ENCODE measurements at regions not wholly inside any gene's neighbourhood (a gene's known extent, or its start where the extent isn't known, plus 50 kb on each side); places are given as distances from the start of the nearest gene placed in this dataset.

- TF ChIP-seq CTCF (optimal IDR thresholded peaks at IDR 0.05 in 1 of 3, IDR thresholded peaks at IDR 0.05 in 1 of 3, conservative IDR thresholded peaks at IDR 0.05 in 1 of 3; ENCODE audit: extremely low read depth in 1 of 3, insufficient read depth in 2 of 3, low read length in 3 of 3) (no peak), EZH2 (IDR thresholded peaks at IDR 0.05; ENCODE audit: low read length) (no peak)
Observed at GRCh38 chr9:107669422-107669821, 179.9 kb upstream of the KLF4 start.

All from keratinocyte (primary cell).